Liver (tissue), 8 donors: ENCODE measurements at regions not wholly inside any gene's neighbourhood (a gene's known extent, or its start where the extent isn't known, plus 50 kb on each side); places are given as distances from the start of the nearest gene placed in this dataset.

Experiments
- DNase-seq: peaks from one replicate; pipeline ENCODE4 v3.0.0-alpha.2; 2017; ENCODE audit warnings: low spot score
- H3K27ac ChIP-seq, 2 donors: one replicate each; pipeline ENCODE4 v1.7.0; 2013; ENCODE audit warnings: inconsistent platforms in 2 of 2, low read length in 2 of 2, control low read depth in 1 of 2, low read depth in 1 of 2, mild to moderate bottlenecking in 1 of 2
- H3K27me3 ChIP-seq, 4 donors: one replicate each; pipeline versions ENCODE4 v1.6.1 to v1.7.0; 2013; ENCODE audit warnings: low read length in 3 of 4, inconsistent platforms in 1 of 4, mild to moderate bottlenecking in 1 of 4, moderate library complexity in 1 of 4; ENCODE audit not compliant: control insufficient read depth in 4 of 4, insufficient read depth in 4 of 4
- H3K36me3 ChIP-seq, 4 donors: one replicate each; pipeline versions ENCODE4 v1.6.1 to v1.7.0; 2013; ENCODE audit warnings: low read length in 3 of 4, mild to moderate bottlenecking in 3 of 4, low read depth in 1 of 4, moderate library complexity in 1 of 4; ENCODE audit not compliant: control insufficient read depth in 4 of 4, insufficient read depth in 3 of 4
- H3K4me1 ChIP-seq, 4 donors: one replicate each; pipeline versions ENCODE4 v1.6.1 to v1.7.0; 2013; ENCODE audit warnings: low read length in 3 of 4, mild to moderate bottlenecking in 3 of 4, moderate library complexity in 1 of 4; ENCODE audit not compliant: control insufficient read depth in 4 of 4, insufficient read depth in 4 of 4
- H3K4me3 ChIP-seq, 3 donors: one replicate each; pipeline versions ENCODE4 v1.6.1 to v1.7.0; 2013; ENCODE audit warnings: low read length in 3 of 3, control low read depth in 1 of 3, low read depth in 1 of 3, mild to moderate bottlenecking in 1 of 3
- H3K9ac ChIP-seq, 2 donors: one replicate each; pipeline ENCODE4 v1.7.0; 2013; ENCODE audit warnings: low read length in 2 of 2, mild to moderate bottlenecking in 2 of 2, moderate library complexity in 2 of 2, control low read depth in 1 of 2, low read depth in 1 of 2
- H3K9me3 ChIP-seq, 4 donors: one replicate each; pipeline versions ENCODE4 v1.6.1 to v1.7.0; 2013; ENCODE audit warnings: low read length in 3 of 4; ENCODE audit not compliant: control insufficient read depth in 4 of 4
- ATF3 ChIP-seq: IDR thresholded peaks from 2 replicates; pipeline ENCODE4 v1.6.1; 2016; ENCODE audit warnings: antibody characterized with exemption
- CTCF ChIP-seq: fragments of 150-350 bp; IDR thresholded peaks from 2 replicates; pipeline ENCODE4 v1.5.1; 2017; ENCODE audit warnings: improper control_type of control experiment, low read depth, low read length; ENCODE audit not compliant: missing input control
- EGR1 ChIP-seq, 2 donors: IDR thresholded peaks; 2 replicates each; pipeline ENCODE4 v1.6.1; 2016 to 2018; ENCODE audit warnings: antibody characterized with exemption in 2 of 2, low read depth in 2 of 2
- FOXA1 ChIP-seq: IDR thresholded peaks from 2 replicates; pipeline ENCODE4 v1.6.1; 2016; ENCODE audit warnings: antibody characterized with exemption
- FOXA2 ChIP-seq: IDR thresholded peaks from 2 replicates; pipeline ENCODE4 v1.6.1; 2016; ENCODE audit warnings: antibody characterized with exemption
- GABPA ChIP-seq, 2 donors: IDR thresholded peaks in 1 of 2; conservative IDR thresholded peaks in 1 of 2; 2 replicates each; pipeline ENCODE4 v1.6.1; 2016; ENCODE audit warnings: antibody characterized with exemption in 2 of 2, mild to moderate bottlenecking in 1 of 2, moderate library complexity in 1 of 2
- HNF4A ChIP-seq, 2 donors: conservative IDR thresholded peaks; 2 replicates each; pipeline ENCODE4 v1.6.1; 2016; ENCODE audit warnings: antibody characterized with exemption in 2 of 2, mild to moderate bottlenecking in 2 of 2
- HNF4G ChIP-seq: IDR thresholded peaks from 2 replicates; pipeline ENCODE4 v1.6.1; 2016; ENCODE audit warnings: antibody characterized with exemption
- JUND ChIP-seq, 2 donors: IDR thresholded peaks; 2 replicates each; pipeline ENCODE4 v1.6.1; 2016; ENCODE audit warnings: antibody characterized with exemption in 2 of 2
- MAX ChIP-seq: IDR thresholded peaks from 2 replicates; pipeline ENCODE4 v1.6.1; 2016; ENCODE audit warnings: antibody characterized with exemption
- NR2F2 ChIP-seq: IDR thresholded peaks from 2 replicates; pipeline ENCODE4 v1.6.1; 2016; ENCODE audit warnings: antibody characterized with exemption
- RAD21 ChIP-seq, 2 donors: IDR thresholded peaks; 2 replicates each; pipeline ENCODE4 v1.6.1; 2016; ENCODE audit warnings: antibody characterized with exemption in 2 of 2, mild to moderate bottlenecking in 2 of 2
- REST ChIP-seq: IDR thresholded peaks from 2 replicates; pipeline ENCODE4 v1.6.1; 2016; ENCODE audit warnings: antibody characterized with exemption, mild to moderate bottlenecking
- RXRA ChIP-seq, 2 donors: IDR thresholded peaks; 2 replicates each; pipeline ENCODE4 v1.6.1; 2017 to 2018; ENCODE audit warnings: antibody characterized with exemption in 2 of 2, mild to moderate bottlenecking in 1 of 2
- SP1 ChIP-seq: IDR thresholded peaks from 2 replicates; pipeline ENCODE4 v1.6.1; 2018; ENCODE audit warnings: antibody characterized with exemption, mild to moderate bottlenecking
- TAF1 ChIP-seq: conservative IDR thresholded peaks from 2 replicates; pipeline ENCODE4 v1.6.1; 2016; ENCODE audit warnings: antibody characterized with exemption, mild to moderate bottlenecking
- YY1 ChIP-seq: IDR thresholded peaks from 2 replicates; pipeline ENCODE4 v1.6.1; 2016; ENCODE audit warnings: antibody characterized with exemption, mild to moderate bottlenecking
- WGBS: extraction: QIAGEN DNeasy Blood & Tissue Kit; methylation state at CpG from one replicate; pipeline ENCODE4 v1.1.7; 2013; 5-methylcytosine and 5-hydroxymethylcytosine counted together
- TF ChIP-seq, protein P1 (sequence below): IDR thresholded peaks from 2 replicates; pipeline ENCODE4 v1.6.1; 2016; ENCODE audit warnings: antibody characterized with exemption
- donor health status: healthy.
- donor health status: healthy.
- donor health status: healthy.
- donor health status: healthy.
- donor health status: healthy.

GRCh38 chr6:14747881-14748520, 497.9 kb upstream of the JARID2 start:
- TF ChIP-seq FOXA2 (no peak), REST (no peak), JUND (IDR thresholded peaks at IDR 0.05) (no peak), FOXA1 (no peak), CTCF (no peak), TAF1 (no peak), HNF4G (no peak), SP1 (no peak), GABPA (IDR thresholded peaks at IDR 0.05 in 1 of 2, conservative IDR thresholded peaks at IDR 0.05 in 1 of 2) (no peak), ATF3 (no peak), HNF4A (conservative IDR thresholded peaks at IDR 0.05) (no peak), EGR1 (IDR thresholded peaks at IDR 0.05; ENCODE audit: low read depth in 2 of 2) (no peak), RXRA (IDR thresholded peaks at IDR 0.05) (no peak), NR2F2 (no peak), YY1 (no peak), MAX (no peak), RAD21 (IDR thresholded peaks at IDR 0.05) (no peak)
- TF ChIP-seq, protein P1, sequence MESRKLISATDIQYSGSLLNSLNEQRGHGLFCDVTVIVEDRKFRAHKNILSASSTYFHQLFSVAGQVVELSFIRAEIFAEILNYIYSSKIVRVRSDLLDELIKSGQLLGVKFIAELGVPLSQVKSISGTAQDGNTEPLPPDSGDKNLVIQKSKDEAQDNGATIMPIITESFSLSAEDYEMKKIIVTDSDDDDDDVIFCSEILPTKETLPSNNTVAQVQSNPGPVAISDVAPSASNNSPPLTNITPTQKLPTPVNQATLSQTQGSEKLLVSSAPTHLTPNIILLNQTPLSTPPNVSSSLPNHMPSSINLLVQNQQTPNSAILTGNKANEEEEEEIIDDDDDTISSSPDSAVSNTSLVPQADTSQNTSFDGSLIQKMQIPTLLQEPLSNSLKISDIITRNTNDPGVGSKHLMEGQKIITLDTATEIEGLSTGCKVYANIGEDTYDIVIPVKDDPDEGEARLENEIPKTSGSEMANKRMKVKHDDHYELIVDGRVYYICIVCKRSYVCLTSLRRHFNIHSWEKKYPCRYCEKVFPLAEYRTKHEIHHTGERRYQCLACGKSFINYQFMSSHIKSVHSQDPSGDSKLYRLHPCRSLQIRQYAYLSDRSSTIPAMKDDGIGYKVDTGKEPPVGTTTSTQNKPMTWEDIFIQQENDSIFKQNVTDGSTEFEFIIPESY: no peak
- H3K27ac ChIP-seq: no peak overlapping the region

More at GRCh38 chr6:14747881-14748520, 497.9 kb upstream of the JARID2 start:
- Histone ChIP-seq H3K27me3 (no peaks in the 10 kb centered on the region), H3K4me1 (peaks cover 0 to 16% (median 12%) of the 10 kb centered on the region in 4 donors), H3K9me3 (no peaks in the 10 kb centered on the region), H3K36me3 (no peaks in the 10 kb centered on the region), H3K9ac (no peak overlapping the region), H3K4me3 (no peak overlapping the region)
- DNase-seq: no peak
- 75% methylated on average over 3 of the region's 3 CpGs for WGBS
